IPS DF 6.9 (cell line): ENCODE measurements at regions not wholly inside any gene's neighbourhood (a gene's known extent, or its start where the extent isn't known, plus 50 kb on each side); places are given as distances from the start of the nearest gene placed in this dataset.

Source experiments
- DNase-seq: peaks from one replicate; pipeline ENCODE4 v3.0.0-alpha.2; 2013; ENCODE audit warnings: low read depth, low spot score
- H3K27ac ChIP-seq: one replicate; pipeline ENCODE4 v1.5.1; 2013; ENCODE audit warnings: low read length, control low read depth
- H3K27me3 ChIP-seq: 2 replicates; pipeline ENCODE4 v1.6.1; 2013; ENCODE audit warnings: mild to moderate bottlenecking, low read length; ENCODE audit not compliant: control insufficient read depth, insufficient read depth
- H3K36me3 ChIP-seq: 2 replicates; pipeline ENCODE4 v1.6.1; 2013; ENCODE audit warnings: low read length; ENCODE audit not compliant: control insufficient read depth, insufficient read depth
- H3K4me1 ChIP-seq: 2 replicates; pipeline ENCODE4 v1.6.1; 2013; ENCODE audit warnings: low read length; ENCODE audit not compliant: control insufficient read depth, insufficient read depth
- H3K4me3 ChIP-seq: 2 replicates; pipeline ENCODE4 v1.5.1; 2013; ENCODE audit warnings: mild to moderate bottlenecking, low read length
- H3K9me3 ChIP-seq: 2 replicates; pipeline ENCODE4 v1.6.1; 2013; ENCODE audit warnings: low read length, inconsistent platforms; ENCODE audit not compliant: control insufficient read depth, insufficient read depth
- WGBS: extraction: QIAGEN DNeasy Blood & Tissue Kit; methylation state at CpG from one replicate; pipeline ENCODE4 v1.1.7; 2013; ENCODE audit warnings: mixed read lengths, missing lambda C conversion rate; ENCODE audit not compliant: insufficient read length, insufficient coverage; 5-methylcytosine and 5-hydroxymethylcytosine counted together

GRCh38 chr10:65430979-65431378 lies 1494.9 kb upstream of the LRRTM3 start:
- Histone ChIP-seq H3K27me3 (no peaks in the 10 kb centered on the region), H3K36me3 (no peaks in the 10 kb centered on the region), H3K9me3 (no peaks in the 10 kb centered on the region), H3K27ac (no peak overlapping the region), H3K4me1 (no peaks in the 10 kb centered on the region), H3K4me3 (no peak overlapping the region)
- WGBS = no CpG with 5 or more reads among the region's 2 CpGs
- no peak for DNase-seq

- Histone ChIP-seq H3K36me3 (no peaks in the 10 kb centered on the region), H3K9me3 (no peaks in the 10 kb centered on the region), H3K27ac (no peak overlapping the region), H3K4me1 (no peaks in the 10 kb centered on the region), H3K4me3 (no peak overlapping the region), H3K27me3 (no peaks in the 10 kb centered on the region)
- DNase-seq = no peak
Measured at GRCh38 chr10:65470986-65471385, 1454.8 kb upstream of the LRRTM3 start.

- 100% methylated on average over 1 of the region's 2 CpGs for WGBS
- no peaks in the 10 kb centered on the region for H3K4me1 ChIP-seq
- H3K27me3 ChIP-seq = no peaks in the 10 kb centered on the region
- no peak overlapping the region for H3K27ac ChIP-seq
- H3K36me3 ChIP-seq = no peaks in the 10 kb centered on the region
- H3K4me3 ChIP-seq = no peak overlapping the region
- no peak for DNase-seq
- H3K9me3 ChIP-seq = no peaks in the 10 kb centered on the region
Measured at GRCh38 chr10:65482848-65483247, 1443.0 kb upstream of the LRRTM3 start.

GRCh38 chr10:65491799-65492198 lies 1434.0 kb upstream of the LRRTM3 start:
- H3K4me1 ChIP-seq = no peaks in the 10 kb centered on the region
- H3K4me3 ChIP-seq = no peak overlapping the region
- H3K27me3 ChIP-seq = no peaks in the 10 kb centered on the region
- no peaks in the 10 kb centered on the region for H3K36me3 ChIP-seq
- H3K27ac ChIP-seq = no peak overlapping the region
- no peaks in the 10 kb centered on the region for H3K9me3 ChIP-seq
- no peak for DNase-seq

- Histone ChIP-seq H3K4me1 (no peaks in the 10 kb centered on the region), H3K4me3 (no peak overlapping the region), H3K27me3 (no peaks in the 10 kb centered on the region), H3K9me3 (no peaks in the 10 kb centered on the region), H3K36me3 (no peaks in the 10 kb centered on the region), H3K27ac (no peak overlapping the region)
- WGBS = no CpG with 5 or more reads among the region's 5 CpGs
- no peak for DNase-seq
Measured at GRCh38 chr10:65496541-65496940, 1429.3 kb upstream of the LRRTM3 start.

- Histone ChIP-seq H3K36me3 (no peaks in the 10 kb centered on the region), H3K4me1 (no peaks in the 10 kb centered on the region), H3K4me3 (no peak overlapping the region), H3K27me3 (no peaks in the 10 kb centered on the region), H3K27ac (no peak overlapping the region), H3K9me3 (no peaks in the 10 kb centered on the region)
- no peak for DNase-seq
Measured at GRCh38 chr10:65497837-65498236, 1428.0 kb upstream of the LRRTM3 start.

GRCh38 chr10:65500716-65501115 lies 1425.1 kb upstream of the LRRTM3 start:
- DNase-seq = no peak
- no peaks in the 10 kb centered on the region for H3K4me1 ChIP-seq
- H3K27me3 ChIP-seq = no peaks in the 10 kb centered on the region
- no peak overlapping the region for H3K27ac ChIP-seq
- no peaks in the 10 kb centered on the region for H3K36me3 ChIP-seq
- WGBS = no CpG with 5 or more reads among the region's 1 CpG
- H3K4me3 ChIP-seq = no peak overlapping the region
- H3K9me3 ChIP-seq = no peaks in the 10 kb centered on the region

GRCh38 chr10:65501259-65501658 lies 1424.6 kb upstream of the LRRTM3 start:
- H3K4me3 ChIP-seq = no peak overlapping the region
- no peak overlapping the region for H3K27ac ChIP-seq
- H3K9me3 ChIP-seq = no peaks in the 10 kb centered on the region
- no peak for DNase-seq
- H3K27me3 ChIP-seq = no peaks in the 10 kb centered on the region
- H3K36me3 ChIP-seq = no peaks in the 10 kb centered on the region
- no peaks in the 10 kb centered on the region for H3K4me1 ChIP-seq
- WGBS = no CpG with 5 or more reads among the region's 3 CpGs

- no peak for DNase-seq
- no peaks in the 10 kb centered on the region for H3K27me3 ChIP-seq
- H3K36me3 ChIP-seq = no peaks in the 10 kb centered on the region
- no peak overlapping the region for H3K4me3 ChIP-seq
- no peak overlapping the region for H3K27ac ChIP-seq
- H3K4me1 ChIP-seq = no peaks in the 10 kb centered on the region
- WGBS = no CpG with 5 or more reads among the region's 4 CpGs
- no peaks in the 10 kb centered on the region for H3K9me3 ChIP-seq
Measured at GRCh38 chr10:65518379-65518778, 1407.5 kb upstream of the LRRTM3 start.

GRCh38 chr10:65528986-65529385 lies 1396.8 kb upstream of the LRRTM3 start:
- no CpG with 5 or more reads among the region's 1 CpG for WGBS
- H3K27ac ChIP-seq = no peak overlapping the region
- H3K27me3 ChIP-seq = no peaks in the 10 kb centered on the region
- no peaks in the 10 kb centered on the region for H3K4me1 ChIP-seq
- H3K9me3 ChIP-seq = no peaks in the 10 kb centered on the region
- no peak overlapping the region for H3K4me3 ChIP-seq
- H3K36me3 ChIP-seq = no peaks in the 10 kb centered on the region
- no peak for DNase-seq

- H3K9me3 ChIP-seq = no peaks in the 10 kb centered on the region
- no peaks in the 10 kb centered on the region for H3K27me3 ChIP-seq
- no peak overlapping the region for H3K27ac ChIP-seq
- H3K4me1 ChIP-seq = no peaks in the 10 kb centered on the region
- no peak for DNase-seq
- no peak overlapping the region for H3K4me3 ChIP-seq
- no peaks in the 10 kb centered on the region for H3K36me3 ChIP-seq
- WGBS = no CpG with 5 or more reads among the region's 5 CpGs
Measured at GRCh38 chr10:65531545-65531944, 1394.3 kb upstream of the LRRTM3 start.
